ENCODE measurements at regions not wholly inside any gene's neighbourhood (a gene's known extent, or its start where the extent isn't known, plus 50 kb on each side); places are given as distances from the start of the nearest gene placed in this dataset.
A peak's percentile ranks its signal among the peaks of the same experiment; 100 is the strongest.

DNA sequence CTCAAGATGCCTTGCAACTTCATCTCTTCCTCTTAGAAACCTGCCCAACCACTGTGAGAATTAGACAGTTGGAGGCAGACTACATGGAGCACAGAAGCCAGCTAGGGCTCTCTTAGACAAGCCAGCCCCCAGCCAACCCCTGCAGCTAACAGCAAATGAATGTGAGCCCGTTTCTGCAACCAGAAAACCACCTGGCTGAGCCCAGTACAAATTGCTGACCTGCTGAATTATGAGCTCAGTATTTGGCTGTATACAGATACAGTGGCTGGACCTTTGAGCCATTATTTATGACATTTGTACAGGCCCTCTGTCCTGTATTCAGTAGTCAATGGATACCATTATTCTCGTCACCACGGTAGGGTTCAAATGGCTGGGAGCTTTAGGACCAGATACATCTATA is 112.9 kb downstream of the TBX5 start:
- Histone ChIP-seq H3K23ac (ENCODE audit: low read depth, low read length, poor library complexity) (no peak overlapping the region), H3K9ac (ENCODE audit: low read depth, low read length, poor library complexity) (no peak overlapping the region), H3K4ac (ENCODE audit: low read length) (no peak overlapping the region), H2BK5ac (ENCODE audit: low read length) (no peak overlapping the region), H4K8ac (ENCODE audit: low read depth, low read length) (no peak overlapping the region), H3K4me2 (ENCODE audit: insufficient read depth, low read length, poor library complexity, severe bottlenecking) (no peak overlapping the region), H3K9me3 (replicated peaks in 1 of 2; ENCODE audit: control insufficient read depth in 2 of 2, insufficient read depth in 1 of 2, low read depth in 1 of 2, low read length in 2 of 2) (no peaks in the 10 kb centered on the region), H2BK15ac (ENCODE audit: low read length) (no peak overlapping the region), H3K4me1 (ENCODE audit: control insufficient read depth in 2 of 2, insufficient read depth in 1 of 2, low read depth in 1 of 2, low read length in 2 of 2) (no peaks in the 10 kb centered on the region), H3K27ac (replicated peaks; ENCODE audit: low read length) (no peak overlapping the region), H3K79me1 (ENCODE audit: low read depth, low read length) (no peaks in the 10 kb centered on the region), H2AK5ac (ENCODE audit: low read depth, low read length) (no peak overlapping the region), H3K14ac (ENCODE audit: low read length) (no peak overlapping the region), H4K91ac (ENCODE audit: low read depth, low read length, poor library complexity) (no peak overlapping the region), H2BK120ac (ENCODE audit: low read depth, low read length) (no peak overlapping the region), H2BK12ac (ENCODE audit: low read length) (no peak overlapping the region), H3K18ac (ENCODE audit: low read length) (no peak overlapping the region), H3K4me3 (ENCODE audit: low read length in 2 of 2) (no peak overlapping the region), H3K36me3 (replicated peaks in 1 of 2; ENCODE audit: control insufficient read depth in 2 of 2, insufficient read depth in 2 of 2, low read length in 2 of 2) (no peaks in the 10 kb centered on the region), H3K27me3 (ENCODE audit: control insufficient read depth in 3 of 3, insufficient read depth in 3 of 3, low read depth in 1 of 3, low read length in 3 of 3) (no peaks in the 10 kb centered on the region), H2AFZ (ENCODE audit: low read length) (no peak overlapping the region)
- DNase-seq (ENCODE audit: low spot score): no peak
- no CpG with 5 or more reads among the region's 3 CpGs for WGBS, 2 donors (ENCODE audit: extremely low coverage in 2 of 2, insufficient read length in 2 of 2, insufficient replicate concordance in 1 of 2)

DNA sequence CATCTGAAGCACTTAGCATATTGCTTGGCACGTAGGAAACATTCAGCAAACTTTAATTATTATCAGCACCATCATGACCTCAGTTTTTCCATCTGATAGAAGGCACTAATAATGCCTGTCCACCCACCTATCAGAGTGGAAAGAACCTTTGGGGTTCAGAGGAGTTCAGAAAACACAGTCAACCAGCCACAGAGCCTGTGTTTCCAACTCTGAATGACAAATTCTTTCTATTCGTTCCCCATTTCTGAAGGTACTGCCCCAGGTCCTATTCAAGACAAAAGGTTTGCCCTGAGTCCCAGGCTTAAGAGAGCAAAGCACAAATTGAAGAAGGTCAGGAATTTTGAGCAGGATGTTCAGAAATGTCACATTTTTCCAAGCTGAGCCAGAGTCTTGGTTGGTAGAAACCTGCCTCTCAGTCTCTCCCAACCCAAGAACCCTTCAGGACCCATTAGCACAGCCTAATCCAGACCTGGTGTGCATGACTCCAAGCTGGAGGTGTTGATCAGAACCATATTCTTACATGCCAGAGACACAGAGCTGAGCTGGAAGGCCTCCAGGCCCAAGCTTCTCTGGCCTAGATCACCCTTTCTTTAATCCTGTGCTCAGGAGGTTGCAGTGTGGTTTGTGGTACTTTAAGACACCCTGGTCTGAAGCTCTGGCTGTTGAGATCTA is 114.4 kb downstream of the TBX5 start:
- no peak overlapping the region for H2BK12ac ChIP-seq (ENCODE audit: low read length)
- no peak overlapping the region for H3K4me3 ChIP-seq (ENCODE audit: low read length in 2 of 2)
- no peaks in the 10 kb centered on the region for H3K36me3 ChIP-seq (replicated peaks in 1 of 2; ENCODE audit: control insufficient read depth in 2 of 2, insufficient read depth in 2 of 2, low read length in 2 of 2)
- H3K4me2 ChIP-seq (ENCODE audit: insufficient read depth, low read length, poor library complexity, severe bottlenecking): no peak overlapping the region
- H3K27me3 ChIP-seq (ENCODE audit: control insufficient read depth in 3 of 3, insufficient read depth in 3 of 3, low read depth in 1 of 3, low read length in 3 of 3): no peaks in the 10 kb centered on the region
- H3K79me1 ChIP-seq (ENCODE audit: low read depth, low read length): no peaks in the 10 kb centered on the region
- H3K9ac ChIP-seq (ENCODE audit: low read depth, low read length, poor library complexity): peak overlapping the region; percentile 17
- H3K14ac ChIP-seq (ENCODE audit: low read length): no peak overlapping the region
- no peak for DNase-seq (ENCODE audit: low spot score)
- no peak overlapping the region for H2AK5ac ChIP-seq (ENCODE audit: low read depth, low read length)
- H2AFZ ChIP-seq (ENCODE audit: low read length): no peak overlapping the region
- no peak overlapping the region for H2BK5ac ChIP-seq (ENCODE audit: low read length)
- WGBS, 2 donors (ENCODE audit: extremely low coverage in 2 of 2, insufficient read length in 2 of 2, insufficient replicate concordance in 1 of 2): no CpG with 5 or more reads among the region's 2 CpGs
- H4K8ac ChIP-seq (ENCODE audit: low read depth, low read length): no peak overlapping the region
- H3K4me1 ChIP-seq (ENCODE audit: control insufficient read depth in 2 of 2, insufficient read depth in 1 of 2, low read depth in 1 of 2, low read length in 2 of 2): no peaks in the 10 kb centered on the region
- H2BK120ac ChIP-seq (ENCODE audit: low read depth, low read length): no peak overlapping the region
- no peak overlapping the region for H3K18ac ChIP-seq (ENCODE audit: low read length)
- no peak overlapping the region for H3K27ac ChIP-seq (replicated peaks; ENCODE audit: low read length)
- H3K4ac ChIP-seq (ENCODE audit: low read length): no peak overlapping the region
- no peak overlapping the region for H4K91ac ChIP-seq (ENCODE audit: low read depth, low read length, poor library complexity)
- H3K9me3 ChIP-seq (replicated peaks in 1 of 2; ENCODE audit: control insufficient read depth in 2 of 2, insufficient read depth in 1 of 2, low read depth in 1 of 2, low read length in 2 of 2): no peaks in the 10 kb centered on the region
- no peak overlapping the region for H2BK15ac ChIP-seq (ENCODE audit: low read length)
- H3K23ac ChIP-seq (ENCODE audit: low read depth, low read length, poor library complexity): no peak overlapping the region

DNA sequence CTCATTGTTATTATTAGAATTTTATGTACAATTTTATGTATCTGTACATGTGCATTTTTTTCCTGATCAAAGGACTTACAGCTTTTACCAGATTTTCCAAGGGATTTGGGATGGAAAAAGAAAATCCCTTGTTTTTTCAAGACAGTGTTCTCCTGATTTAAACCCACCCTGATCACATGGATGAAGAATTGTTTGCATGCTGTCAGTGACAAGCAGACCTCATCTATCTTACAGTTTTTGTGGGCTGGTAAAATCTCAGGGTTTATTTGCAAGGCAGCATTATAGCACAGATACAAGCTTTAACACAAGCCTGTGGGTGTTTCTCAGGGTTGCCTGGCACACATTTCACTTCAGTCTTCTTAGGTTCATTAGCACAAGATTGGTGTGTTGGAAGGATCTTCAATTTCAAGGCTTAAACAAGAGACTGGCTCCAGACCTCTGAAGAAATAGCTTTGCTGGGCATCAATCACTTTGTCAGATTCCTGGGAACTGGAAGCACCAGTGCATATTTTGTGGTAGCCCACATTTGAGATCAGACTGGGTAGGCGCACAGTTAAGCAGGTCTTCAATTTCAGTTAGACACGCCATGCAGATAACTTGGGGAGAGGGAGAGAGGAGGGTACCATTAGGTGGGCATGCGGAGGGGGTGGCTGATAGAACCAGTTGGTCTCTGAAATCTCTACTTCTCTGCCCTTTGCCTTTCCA is 118.0 kb downstream of the TBX5 start:
- H3K36me3 ChIP-seq (replicated peaks in 1 of 2; ENCODE audit: control insufficient read depth in 2 of 2, insufficient read depth in 2 of 2, low read length in 2 of 2): no peaks in the 10 kb centered on the region
- H2BK12ac ChIP-seq (ENCODE audit: low read length): no peak overlapping the region
- no peak overlapping the region for H4K91ac ChIP-seq (ENCODE audit: low read depth, low read length, poor library complexity)
- H3K4ac ChIP-seq (ENCODE audit: low read length): no peak overlapping the region
- no peak overlapping the region for H2AFZ ChIP-seq (ENCODE audit: low read length)
- no peak overlapping the region for H2BK5ac ChIP-seq (ENCODE audit: low read length)
- H3K27me3 ChIP-seq (ENCODE audit: control insufficient read depth in 3 of 3, insufficient read depth in 3 of 3, low read depth in 1 of 3, low read length in 3 of 3): no peaks in the 10 kb centered on the region
- no peak overlapping the region for H3K27ac ChIP-seq (replicated peaks; ENCODE audit: low read length)
- no peak overlapping the region for H2BK15ac ChIP-seq (ENCODE audit: low read length)
- no peak overlapping the region for H4K8ac ChIP-seq (ENCODE audit: low read depth, low read length)
- no peak overlapping the region for H3K4me3 ChIP-seq (ENCODE audit: low read length in 2 of 2)
- no peak overlapping the region for H2AK5ac ChIP-seq (ENCODE audit: low read depth, low read length)
- no peak overlapping the region for H3K9ac ChIP-seq (ENCODE audit: low read depth, low read length, poor library complexity)
- no peaks in the 10 kb centered on the region for H3K79me1 ChIP-seq (ENCODE audit: low read depth, low read length)
- no peak overlapping the region for H3K14ac ChIP-seq (ENCODE audit: low read length)
- H3K9me3 ChIP-seq (replicated peaks in 1 of 2; ENCODE audit: control insufficient read depth in 2 of 2, insufficient read depth in 1 of 2, low read depth in 1 of 2, low read length in 2 of 2): no peaks in the 10 kb centered on the region
- H3K18ac ChIP-seq (ENCODE audit: low read length): no peak overlapping the region
- H3K23ac ChIP-seq (ENCODE audit: low read depth, low read length, poor library complexity): no peak overlapping the region
- H2BK120ac ChIP-seq (ENCODE audit: low read depth, low read length): no peak overlapping the region
- WGBS, 2 donors (ENCODE audit: extremely low coverage in 2 of 2, insufficient read length in 2 of 2, insufficient replicate concordance in 1 of 2): no CpG with 5 or more reads among the region's 3 CpGs
- peaks cover 0 to 2% of the 10 kb centered on the region in 2 donors for H3K4me1 ChIP-seq (ENCODE audit: control insufficient read depth in 2 of 2, insufficient read depth in 1 of 2, low read depth in 1 of 2, low read length in 2 of 2)
- DNase-seq (ENCODE audit: low spot score): no peak
- no peak overlapping the region for H3K4me2 ChIP-seq (ENCODE audit: insufficient read depth, low read length, poor library complexity, severe bottlenecking)

DNA sequence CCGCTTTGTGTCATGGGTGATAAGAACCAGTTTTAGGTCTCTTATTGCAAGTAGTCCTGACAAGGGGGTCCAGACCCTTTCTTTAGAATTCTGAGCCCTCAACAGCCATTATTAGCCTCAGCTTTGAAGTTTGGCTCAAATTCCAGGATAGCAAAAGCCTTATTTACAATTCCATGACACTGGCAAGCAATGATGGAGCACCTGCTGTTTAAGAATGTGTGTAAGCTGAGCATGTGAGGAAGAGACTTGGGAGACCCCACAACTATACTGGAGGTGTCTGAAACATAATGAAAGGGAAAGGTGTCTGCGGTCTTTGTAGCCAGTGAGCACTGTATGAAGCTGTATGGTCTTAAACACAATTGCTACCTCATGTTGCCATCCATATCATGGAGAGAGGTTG is 119.8 kb downstream of the TBX5 start:
- Histone ChIP-seq H2AK5ac (ENCODE audit: low read depth, low read length) (no peak overlapping the region), H3K4me2 (ENCODE audit: insufficient read depth, low read length, poor library complexity, severe bottlenecking) (no peak overlapping the region), H2BK5ac (ENCODE audit: low read length) (no peak overlapping the region), H3K9ac (ENCODE audit: low read depth, low read length, poor library complexity) (no peak overlapping the region), H2BK15ac (ENCODE audit: low read length) (no peak overlapping the region), H3K27ac (replicated peaks; ENCODE audit: low read length) (no peak overlapping the region), H3K79me1 (ENCODE audit: low read depth, low read length) (no peaks in the 10 kb centered on the region), H4K91ac (ENCODE audit: low read depth, low read length, poor library complexity) (no peak overlapping the region), H3K14ac (ENCODE audit: low read length) (no peak overlapping the region), H3K9me3 (replicated peaks in 1 of 2; ENCODE audit: control insufficient read depth in 2 of 2, insufficient read depth in 1 of 2, low read depth in 1 of 2, low read length in 2 of 2) (no peaks in the 10 kb centered on the region), H3K27me3 (ENCODE audit: control insufficient read depth in 3 of 3, insufficient read depth in 3 of 3, low read depth in 1 of 3, low read length in 3 of 3) (no peaks in the 10 kb centered on the region), H3K4ac (ENCODE audit: low read length) (no peak overlapping the region), H3K4me1 (ENCODE audit: control insufficient read depth in 2 of 2, insufficient read depth in 1 of 2, low read depth in 1 of 2, low read length in 2 of 2) (peaks cover 0 to 2% of the 10 kb centered on the region in 2 donors), H3K36me3 (replicated peaks in 1 of 2; ENCODE audit: control insufficient read depth in 2 of 2, insufficient read depth in 2 of 2, low read length in 2 of 2) (no peaks in the 10 kb centered on the region), H4K8ac (ENCODE audit: low read depth, low read length) (no peak overlapping the region), H2BK12ac (ENCODE audit: low read length) (no peak overlapping the region), H3K4me3 (ENCODE audit: low read length in 2 of 2) (no peak overlapping the region), H2AFZ (ENCODE audit: low read length) (no peak overlapping the region), H2BK120ac (ENCODE audit: low read depth, low read length) (no peak overlapping the region), H3K23ac (ENCODE audit: low read depth, low read length, poor library complexity) (no peak overlapping the region), H3K18ac (ENCODE audit: low read length) (no peak overlapping the region)
- no peak for DNase-seq (ENCODE audit: low spot score)
- no CpG with 5 or more reads among the region's 2 CpGs for WGBS, 2 donors (ENCODE audit: extremely low coverage in 2 of 2, insufficient read length in 2 of 2, insufficient replicate concordance in 1 of 2)
